ENCODE measurements at regions not wholly inside any gene's neighbourhood (a gene's known extent, or its start where the extent isn't known, plus 50 kb on each side); places are given as distances from the start of the nearest gene placed in this dataset.

DNA sequence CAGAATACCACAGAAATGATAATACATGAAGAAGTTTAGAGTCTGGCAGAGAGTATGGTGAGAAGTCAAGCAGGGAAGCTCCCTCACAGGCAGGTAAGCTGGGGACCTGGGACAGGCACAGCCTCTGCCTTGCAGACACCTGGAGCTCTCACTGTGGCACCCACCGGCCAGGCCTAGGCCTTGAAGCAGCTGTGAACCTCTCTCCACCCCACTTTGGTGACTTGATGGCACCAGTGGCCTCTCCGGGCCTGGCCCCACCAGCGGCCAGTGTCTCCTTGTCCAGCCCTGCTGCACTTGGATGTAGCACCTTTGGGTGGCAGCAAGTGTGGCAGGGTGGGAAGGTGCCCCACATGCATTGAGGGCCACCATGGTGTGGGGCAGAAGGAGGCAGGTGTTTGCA, 330.5 kb downstream of the NPR3 start:
- POLR2A ChIA-PET: no interaction called here
- no peaks in the 10 kb centered on the region for H4K20me1 ChIP-seq (ENCODE audit: insufficient read depth)
- peaks cover 56% of the 10 kb centered on the region for H3F3A ChIP-seq (replicated peaks; ENCODE audit: insufficient read depth)
- no CpG with 5 or more reads among the region's 3 CpGs for WGBS (ENCODE audit: low lambda C conversion rate)
- H3K27ac ChIP-seq (ENCODE audit: low read depth in 2 of 2, low read length in 1 of 2): no peak overlapping the region
- no peak overlapping the region for H2AFZ ChIP-seq (ENCODE audit: low read depth)
- no peak overlapping the region for H3K4me3 ChIP-seq (ENCODE audit: low read depth in 2 of 2, low read length in 1 of 2)
- H3K9me2 ChIP-seq: no peaks in the 10 kb centered on the region
- no peak for DNase-seq
- CTCF ChIA-PET: no interaction called here
- H3K36me3 ChIP-seq (replicated peaks in 1 of 2; ENCODE audit: control insufficient read depth in 1 of 2, insufficient read depth in 2 of 2, low read length in 1 of 2): peaks cover 6 to 78% of the 10 kb centered on the region in 2 experiments
- H3K4me1 ChIP-seq (ENCODE audit: control insufficient read depth in 1 of 2, insufficient read depth in 2 of 2, low read depth in 1 of 2, low read length in 1 of 2): no peaks in the 10 kb centered on the region
- H3K9me3 ChIP-seq: no peaks in the 10 kb centered on the region
- H3K9ac ChIP-seq: no peak overlapping the region
- H3K27me3 ChIP-seq (ENCODE audit: insufficient read depth): no peaks in the 10 kb centered on the region
- TF ChIP-seq EZH2phosphoT487 (IDR thresholded peaks at IDR 0.05; ENCODE audit: borderline replicate concordance, low read depth) (no peak), POLR2AphosphoS5 (IDR thresholded peaks at IDR 0.05; ENCODE audit: low read depth, low read length) (no peak), FOXM1 (IDR thresholded peaks at IDR 0.05; ENCODE audit: low read depth) (no peak), ELF1 (IDR thresholded peaks at IDR 0.05) (no peak), MXI1 (IDR thresholded peaks at IDR 0.05; ENCODE audit: low read depth, low read length) (no peak), RCOR1 (IDR thresholded peaks at IDR 0.05; ENCODE audit: low read length) (no peak), JUND (IDR thresholded peaks at IDR 0.05) (no peak), RFX5 (IDR thresholded peaks at IDR 0.05; ENCODE audit: low read length) (no peak), NFIC (IDR thresholded peaks at IDR 0.05; ENCODE audit: borderline replicate concordance) (no peak), TEAD4 (IDR thresholded peaks at IDR 0.05; ENCODE audit: borderline replicate concordance, insufficient read depth) (no peak), NRF1 (IDR thresholded peaks at IDR 0.05; ENCODE audit: low read depth, low read length) (no peak), SMC3 (IDR thresholded peaks at IDR 0.05; ENCODE audit: low read depth, low read length) (no peak)
- TF ChIP-seq, protein P1, sequence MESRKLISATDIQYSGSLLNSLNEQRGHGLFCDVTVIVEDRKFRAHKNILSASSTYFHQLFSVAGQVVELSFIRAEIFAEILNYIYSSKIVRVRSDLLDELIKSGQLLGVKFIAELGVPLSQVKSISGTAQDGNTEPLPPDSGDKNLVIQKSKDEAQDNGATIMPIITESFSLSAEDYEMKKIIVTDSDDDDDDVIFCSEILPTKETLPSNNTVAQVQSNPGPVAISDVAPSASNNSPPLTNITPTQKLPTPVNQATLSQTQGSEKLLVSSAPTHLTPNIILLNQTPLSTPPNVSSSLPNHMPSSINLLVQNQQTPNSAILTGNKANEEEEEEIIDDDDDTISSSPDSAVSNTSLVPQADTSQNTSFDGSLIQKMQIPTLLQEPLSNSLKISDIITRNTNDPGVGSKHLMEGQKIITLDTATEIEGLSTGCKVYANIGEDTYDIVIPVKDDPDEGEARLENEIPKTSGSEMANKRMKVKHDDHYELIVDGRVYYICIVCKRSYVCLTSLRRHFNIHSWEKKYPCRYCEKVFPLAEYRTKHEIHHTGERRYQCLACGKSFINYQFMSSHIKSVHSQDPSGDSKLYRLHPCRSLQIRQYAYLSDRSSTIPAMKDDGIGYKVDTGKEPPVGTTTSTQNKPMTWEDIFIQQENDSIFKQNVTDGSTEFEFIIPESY (IDR thresholded peaks at IDR 0.05; ENCODE audit: borderline replicate concordance, low read depth): no peak
- TF ChIP-seq, protein P2, sequence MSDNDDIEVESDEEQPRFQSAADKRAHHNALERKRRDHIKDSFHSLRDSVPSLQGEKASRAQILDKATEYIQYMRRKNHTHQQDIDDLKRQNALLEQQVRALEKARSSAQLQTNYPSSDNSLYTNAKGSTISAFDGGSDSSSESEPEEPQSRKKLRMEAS (IDR thresholded peaks at IDR 0.05; ENCODE audit: low read depth): no peak
- TF ChIP-seq, protein P3, sequence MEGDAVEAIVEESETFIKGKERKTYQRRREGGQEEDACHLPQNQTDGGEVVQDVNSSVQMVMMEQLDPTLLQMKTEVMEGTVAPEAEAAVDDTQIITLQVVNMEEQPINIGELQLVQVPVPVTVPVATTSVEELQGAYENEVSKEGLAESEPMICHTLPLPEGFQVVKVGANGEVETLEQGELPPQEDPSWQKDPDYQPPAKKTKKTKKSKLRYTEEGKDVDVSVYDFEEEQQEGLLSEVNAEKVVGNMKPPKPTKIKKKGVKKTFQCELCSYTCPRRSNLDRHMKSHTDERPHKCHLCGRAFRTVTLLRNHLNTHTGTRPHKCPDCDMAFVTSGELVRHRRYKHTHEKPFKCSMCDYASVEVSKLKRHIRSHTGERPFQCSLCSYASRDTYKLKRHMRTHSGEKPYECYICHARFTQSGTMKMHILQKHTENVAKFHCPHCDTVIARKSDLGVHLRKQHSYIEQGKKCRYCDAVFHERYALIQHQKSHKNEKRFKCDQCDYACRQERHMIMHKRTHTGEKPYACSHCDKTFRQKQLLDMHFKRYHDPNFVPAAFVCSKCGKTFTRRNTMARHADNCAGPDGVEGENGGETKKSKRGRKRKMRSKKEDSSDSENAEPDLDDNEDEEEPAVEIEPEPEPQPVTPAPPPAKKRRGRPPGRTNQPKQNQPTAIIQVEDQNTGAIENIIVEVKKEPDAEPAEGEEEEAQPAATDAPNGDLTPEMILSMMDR (IDR thresholded peaks at IDR 0.05): no peak
- TF ChIP-seq, protein P4, sequence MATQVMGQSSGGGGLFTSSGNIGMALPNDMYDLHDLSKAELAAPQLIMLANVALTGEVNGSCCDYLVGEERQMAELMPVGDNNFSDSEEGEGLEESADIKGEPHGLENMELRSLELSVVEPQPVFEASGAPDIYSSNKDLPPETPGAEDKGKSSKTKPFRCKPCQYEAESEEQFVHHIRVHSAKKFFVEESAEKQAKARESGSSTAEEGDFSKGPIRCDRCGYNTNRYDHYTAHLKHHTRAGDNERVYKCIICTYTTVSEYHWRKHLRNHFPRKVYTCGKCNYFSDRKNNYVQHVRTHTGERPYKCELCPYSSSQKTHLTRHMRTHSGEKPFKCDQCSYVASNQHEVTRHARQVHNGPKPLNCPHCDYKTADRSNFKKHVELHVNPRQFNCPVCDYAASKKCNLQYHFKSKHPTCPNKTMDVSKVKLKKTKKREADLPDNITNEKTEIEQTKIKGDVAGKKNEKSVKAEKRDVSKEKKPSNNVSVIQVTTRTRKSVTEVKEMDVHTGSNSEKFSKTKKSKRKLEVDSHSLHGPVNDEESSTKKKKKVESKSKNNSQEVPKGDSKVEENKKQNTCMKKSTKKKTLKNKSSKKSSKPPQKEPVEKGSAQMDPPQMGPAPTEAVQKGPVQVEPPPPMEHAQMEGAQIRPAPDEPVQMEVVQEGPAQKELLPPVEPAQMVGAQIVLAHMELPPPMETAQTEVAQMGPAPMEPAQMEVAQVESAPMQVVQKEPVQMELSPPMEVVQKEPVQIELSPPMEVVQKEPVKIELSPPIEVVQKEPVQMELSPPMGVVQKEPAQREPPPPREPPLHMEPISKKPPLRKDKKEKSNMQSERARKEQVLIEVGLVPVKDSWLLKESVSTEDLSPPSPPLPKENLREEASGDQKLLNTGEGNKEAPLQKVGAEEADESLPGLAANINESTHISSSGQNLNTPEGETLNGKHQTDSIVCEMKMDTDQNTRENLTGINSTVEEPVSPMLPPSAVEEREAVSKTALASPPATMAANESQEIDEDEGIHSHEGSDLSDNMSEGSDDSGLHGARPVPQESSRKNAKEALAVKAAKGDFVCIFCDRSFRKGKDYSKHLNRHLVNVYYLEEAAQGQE (IDR thresholded peaks at IDR 0.05; ENCODE audit: low read depth, low read length): no peak
- H3K79me2 ChIP-seq (ENCODE audit: insufficient read depth): peaks cover 99% of the 10 kb centered on the region
- H3K4me2 ChIP-seq: no peak overlapping the region
